Common myeloid progenitor, CD34-positive (primary cell): ENCODE measurements at regions not wholly inside any gene's neighbourhood (a gene's known extent, or its start where the extent isn't known, plus 50 kb on each side); places are given as distances from the start of the nearest gene placed in this dataset.

Experiments
- CTCF ChIA-PET: fragments of 350-600 bp; sonication (Branson Sonifier 250); formaldehyde crosslinking; loops from one replicate; lab custom pipeline; 2021; ENCODE audit warnings: antibody characterized with exemption; lab: Charles Lee
- POLR2A ChIA-PET: fragments of 350-600 bp; sonication (Branson Sonifier 250); formaldehyde crosslinking; loops from one replicate; lab custom pipeline; 2021; ENCODE audit warnings: antibody characterized with exemption; lab: Charles Lee
- DNase-seq, 3 donors: peaks; one replicate each; pipeline versions ENCODE4 v3.0.0 to v3.0.0-alpha.2; 2013
- H3K27ac ChIP-seq, 2 experiments: 1 replicate in 1 of 2; 2 replicates in 1 of 2; pipeline ENCODE4 v1.7.0; 2013; ENCODE audit warnings: inconsistent platforms in 2 of 2, low read length in 2 of 2, mild to moderate bottlenecking in 2 of 2, low read depth in 1 of 2, moderate library complexity in 1 of 2; ENCODE audit not compliant: severe bottlenecking in 2 of 2, insufficient read depth in 1 of 2, poor library complexity in 1 of 2
- H3K27me3 ChIP-seq, 5 experiments: replicated peaks in 2 of 5; 1 replicate in 3 of 5; 2 replicates in 2 of 5; pipeline versions ENCODE4 v1.6.1 to v1.7.0; 2013; ENCODE audit warnings: low read length in 4 of 5, mild to moderate bottlenecking in 2 of 5, moderate library complexity in 2 of 5, inconsistent platforms in 1 of 5; ENCODE audit not compliant: insufficient read depth in 5 of 5, control insufficient read depth in 4 of 5
- H3K36me3 ChIP-seq, 4 experiments: 1 replicate in 2 of 4; 2 replicates in 2 of 4; pipeline versions ENCODE4 v1.6.1 to v1.7.0; 2013; ENCODE audit warnings: low read length in 3 of 4, control low read depth in 1 of 4, mild to moderate bottlenecking in 1 of 4; ENCODE audit not compliant: control insufficient read depth in 4 of 4, insufficient read depth in 4 of 4
- H3K4me1 ChIP-seq, 4 experiments: 1 replicate in 3 of 4; 2 replicates in 1 of 4; pipeline versions ENCODE4 v1.6.1 to v1.7.1; 2013; ENCODE audit warnings: low read length in 3 of 4, mild to moderate bottlenecking in 3 of 4, control low read depth in 1 of 4, inconsistent platforms in 1 of 4, moderate library complexity in 1 of 4; ENCODE audit not compliant: control insufficient read depth in 4 of 4, insufficient read depth in 4 of 4; ENCODE audit errors: control extremely low read depth in 1 of 4
- H3K4me3 ChIP-seq, 7 experiments: 1 replicate in 4 of 7; 2 replicates in 3 of 7; pipeline versions ENCODE4 v1.5.1 to v1.7.0; 2013; ENCODE audit warnings: mild to moderate bottlenecking in 7 of 7, low read length in 6 of 7, moderate library complexity in 6 of 7, inconsistent platforms in 2 of 7, low read depth in 2 of 7, control low read depth in 1 of 7; ENCODE audit not compliant: insufficient read depth in 4 of 7, control insufficient read depth in 1 of 7; ENCODE audit errors: extremely low read depth in 1 of 7
- H3K9me3 ChIP-seq, 5 experiments: 1 replicate in 4 of 5; 2 replicates in 1 of 5; pipeline versions ENCODE4 v1.6.1 to v1.7.1; 2013; ENCODE audit warnings: low read length in 4 of 5, mild to moderate bottlenecking in 2 of 5, inconsistent platforms in 1 of 5, low read depth in 1 of 5, moderate library complexity in 1 of 5; ENCODE audit not compliant: control insufficient read depth in 4 of 5, insufficient read depth in 2 of 5; ENCODE audit errors: control extremely low read depth in 1 of 5
- WGBS: methylation state at CpG from one replicate; pipeline ENCODE4 v1.1.5; 2013; ENCODE audit not compliant: insufficient coverage; 5-methylcytosine and 5-hydroxymethylcytosine counted together

DNA sequence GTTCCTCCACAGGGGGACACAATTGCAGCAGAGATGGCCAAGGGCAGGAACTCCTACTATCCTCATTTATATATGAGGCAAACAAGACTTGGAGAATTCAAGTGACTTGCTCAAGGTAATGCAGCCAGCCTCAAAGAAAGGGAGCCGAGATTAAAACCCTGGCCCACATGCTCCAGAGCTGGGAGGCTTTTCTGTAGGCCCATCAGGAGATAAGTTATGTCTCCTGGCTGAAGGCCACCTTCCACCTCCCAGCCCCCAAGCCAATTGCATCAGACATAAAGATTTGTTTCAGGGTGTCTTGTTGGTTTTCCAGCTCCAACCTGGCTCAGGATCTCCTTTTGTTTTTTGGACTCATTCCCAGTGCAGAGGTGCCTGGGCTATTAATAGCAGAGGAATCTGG lies 59.5 kb downstream of the SMIM38 start:
- Histone ChIP-seq H3K27ac (no peak overlapping the region), H3K36me3 (no peaks in the 10 kb centered on the region), H3K27me3 (peaks cover 0 to 9% (median 0%) of the 10 kb centered on the region in 5 experiments), H3K9me3 (no peaks in the 10 kb centered on the region), H3K4me1 (peaks cover 0 to 6% (median 1%) of the 10 kb centered on the region in 4 experiments), H3K4me3 (no peak overlapping the region)
- WGBS = 89% methylated on average over 1 of the region's 1 CpG
- ChIA-PET POLR2A (no interaction called here), CTCF (interaction anchor here (0.6 kb wide), 1 partner anchor 176 kb away, joined by 3 read pairs; no protein-coding TSS in a partner anchor)
- DNase-seq = no peak

DNA sequence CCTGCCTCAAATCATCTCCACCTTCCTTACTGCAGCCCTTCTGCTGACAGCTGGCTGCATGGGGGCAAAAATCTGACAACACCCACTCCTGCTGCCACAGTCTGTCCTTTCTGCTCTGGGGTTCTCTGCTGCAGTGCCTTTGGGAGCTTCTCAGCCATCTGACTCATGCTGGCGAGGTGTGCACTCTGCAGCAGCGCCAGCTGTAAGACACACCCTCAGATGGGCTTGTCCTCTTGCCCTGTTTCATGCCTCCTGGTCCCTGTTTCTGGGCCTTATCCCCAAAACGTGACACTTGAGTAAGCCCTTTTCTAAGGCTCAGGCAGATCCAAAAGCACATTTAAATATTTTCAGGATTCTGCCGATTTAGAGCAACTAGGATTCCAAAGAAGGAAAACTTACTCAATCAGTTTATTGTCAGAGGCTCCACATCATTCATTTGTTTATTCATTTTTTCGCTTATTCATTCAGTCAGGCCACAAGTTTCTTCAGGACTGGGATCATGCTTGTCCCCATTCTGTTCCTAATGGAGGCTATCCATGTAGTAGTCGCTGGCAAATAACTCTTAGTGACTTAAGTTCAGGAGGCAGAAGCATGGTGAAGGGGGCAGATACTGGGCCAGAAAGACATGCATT lies 60.2 kb downstream of the SMIM38 start:
- ChIA-PET POLR2A (no interaction called here), CTCF (no interaction called here)
- peaks cover 0 to 6% (median 0%) of the 10 kb centered on the region in 5 experiments for H3K27me3 ChIP-seq

GRCh38 chr11:69216647-69217051 lies 60.9 kb downstream of the SMIM38 start:
- H3K27me3 ChIP-seq = peaks cover 0 to 6% (median 0%) of the 10 kb centered on the region in 5 experiments
- no peak overlapping the region for H3K4me3 ChIP-seq
- no peak for DNase-seq
- ChIA-PET POLR2A (no interaction called here), CTCF (interaction anchor here (1.1 kb wide), 1 partner anchor 19 kb away, joined by 3 read pairs; no protein-coding TSS in a partner anchor)
- no peak overlapping the region for H3K27ac ChIP-seq
- H3K36me3 ChIP-seq = no peaks in the 10 kb centered on the region
- H3K9me3 ChIP-seq = no peaks in the 10 kb centered on the region
- 96% methylated on average over 6 of the region's 6 CpGs for WGBS
- H3K4me1 ChIP-seq = peaks cover 0 to 2% (median 0%) of the 10 kb centered on the region in 4 experiments

More for the DNA sequence above, 60.2 kb downstream of the SMIM38 start:
- Histone ChIP-seq H3K9me3 (no peaks in the 10 kb centered on the region), H3K4me3 (no peak overlapping the region), H3K27ac (no peak overlapping the region), H3K36me3 (no peaks in the 10 kb centered on the region), H3K4me1 (peaks cover 0 to 2% (median 0%) of the 10 kb centered on the region in 4 experiments)
- WGBS = 95% methylated on average over 5 of the region's 6 CpGs
- no peak for DNase-seq

- Histone ChIP-seq H3K4me3 (no peak overlapping the region), H3K27me3 (peaks cover 0 to 7% (median 0%) of the 10 kb centered on the region in 5 experiments), H3K36me3 (no peaks in the 10 kb centered on the region), H3K4me1 (no peaks in the 10 kb centered on the region), H3K27ac (no peak overlapping the region), H3K9me3 (no peaks in the 10 kb centered on the region)
- POLR2A ChIA-PET = no interaction called here
- no peak for DNase-seq
- WGBS = 95% methylated on average over 7 of the region's 9 CpGs
- CTCF ChIA-PET = interaction anchor here (1.1 kb wide), 1 partner anchor 20 kb away, joined by 3 read pairs; no protein-coding TSS in a partner anchor
These were observed 61.8 kb downstream of the SMIM38 start for GRCh38 chr11:69217276-69218105.

GRCh38 chr11:69218271-69218682 lies 62.5 kb downstream of the SMIM38 start:
- 88% methylated on average over 8 of the region's 8 CpGs for WGBS
- H3K4me3 ChIP-seq = no peak overlapping the region
- H3K36me3 ChIP-seq = no peaks in the 10 kb centered on the region
- no peaks in the 10 kb centered on the region for H3K4me1 ChIP-seq
- peaks cover 0 to 5% (median 0%) of the 10 kb centered on the region in 5 experiments for H3K27me3 ChIP-seq
- H3K9me3 ChIP-seq = no peaks in the 10 kb centered on the region
- ChIA-PET POLR2A (no interaction called here), CTCF (no interaction called here)
- DNase-seq = no peak
- H3K27ac ChIP-seq = no peak overlapping the region

DNA sequence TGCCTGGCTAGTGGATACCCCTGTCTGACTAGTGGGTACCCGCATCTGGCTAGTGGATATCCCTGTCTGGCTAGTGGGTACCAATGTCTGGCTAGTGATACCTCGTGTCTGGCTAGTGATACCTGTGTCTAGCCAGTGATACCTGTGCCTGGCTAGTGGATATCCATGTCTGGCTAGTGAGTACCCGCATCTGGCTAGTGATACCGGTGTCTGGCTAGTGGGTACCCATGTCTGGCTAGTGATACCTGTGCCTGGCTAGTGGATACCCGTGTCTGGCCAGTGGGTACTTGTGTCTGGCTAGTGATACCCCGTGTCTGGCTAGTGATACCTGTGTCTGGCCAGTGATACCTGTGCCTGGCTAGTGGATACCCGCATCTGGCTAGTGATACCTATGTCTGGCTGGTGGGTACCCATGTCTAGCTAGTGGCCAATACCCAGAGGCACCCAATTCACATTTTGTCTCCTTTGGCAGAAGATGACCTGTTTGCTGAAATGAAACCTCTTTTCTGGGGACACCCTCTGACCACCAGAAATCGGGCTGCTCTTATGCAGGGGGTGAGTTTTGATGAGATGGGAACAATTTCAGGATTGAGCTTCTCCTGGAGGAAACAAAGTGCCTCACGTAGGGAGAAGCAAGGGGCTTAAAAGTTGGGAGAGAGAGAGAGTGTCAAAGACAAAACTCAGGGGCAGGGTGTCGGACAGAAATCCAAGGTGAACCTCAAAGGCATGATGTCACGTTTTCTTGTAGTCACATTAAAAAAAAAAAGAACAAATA lies 63.4 kb downstream of the SMIM38 start:
- ChIA-PET CTCF (interaction anchor here (0.5 kb wide), 1 partner anchor 979 kb away, joined by 4 read pairs; no protein-coding TSS in a partner anchor), POLR2A (no interaction called here)
- Histone ChIP-seq H3K27me3 (peaks cover 0 to 2% (median 0%) of the 10 kb centered on the region in 5 experiments), H3K36me3 (no peaks in the 10 kb centered on the region), H3K4me1 (no peaks in the 10 kb centered on the region), H3K9me3 (no peaks in the 10 kb centered on the region), H3K4me3 (no peak overlapping the region), H3K27ac (no peak overlapping the region)
- 89% methylated on average over 7 of the region's 11 CpGs for WGBS
- no peak for DNase-seq
